ENCODE measurements at regions not wholly inside any gene's neighbourhood (a gene's known extent, or its start where the extent isn't known, plus 50 kb on each side); places are given as distances from the start of the nearest gene placed in this dataset.

DNA sequence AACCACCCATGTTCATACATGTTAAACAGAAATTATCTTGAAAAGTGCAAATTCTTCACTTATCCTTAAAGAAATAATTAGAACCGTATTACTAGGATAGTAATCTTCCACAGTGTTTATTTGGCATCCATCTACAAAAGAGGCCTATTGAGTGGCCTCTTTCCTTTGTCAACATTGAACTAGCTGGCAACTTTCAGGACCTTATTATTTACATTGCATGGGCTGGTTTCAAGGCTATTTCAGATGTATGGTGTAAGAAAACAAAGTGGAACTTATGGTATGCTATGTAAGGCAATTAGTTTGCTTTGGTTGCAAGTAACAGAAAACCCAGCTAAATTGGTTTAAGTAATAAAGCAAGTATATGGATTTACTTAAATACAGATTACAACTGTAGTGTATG, 324.6 kb downstream of the RBM43 start:
- TF ChIP-seq, protein P1, sequence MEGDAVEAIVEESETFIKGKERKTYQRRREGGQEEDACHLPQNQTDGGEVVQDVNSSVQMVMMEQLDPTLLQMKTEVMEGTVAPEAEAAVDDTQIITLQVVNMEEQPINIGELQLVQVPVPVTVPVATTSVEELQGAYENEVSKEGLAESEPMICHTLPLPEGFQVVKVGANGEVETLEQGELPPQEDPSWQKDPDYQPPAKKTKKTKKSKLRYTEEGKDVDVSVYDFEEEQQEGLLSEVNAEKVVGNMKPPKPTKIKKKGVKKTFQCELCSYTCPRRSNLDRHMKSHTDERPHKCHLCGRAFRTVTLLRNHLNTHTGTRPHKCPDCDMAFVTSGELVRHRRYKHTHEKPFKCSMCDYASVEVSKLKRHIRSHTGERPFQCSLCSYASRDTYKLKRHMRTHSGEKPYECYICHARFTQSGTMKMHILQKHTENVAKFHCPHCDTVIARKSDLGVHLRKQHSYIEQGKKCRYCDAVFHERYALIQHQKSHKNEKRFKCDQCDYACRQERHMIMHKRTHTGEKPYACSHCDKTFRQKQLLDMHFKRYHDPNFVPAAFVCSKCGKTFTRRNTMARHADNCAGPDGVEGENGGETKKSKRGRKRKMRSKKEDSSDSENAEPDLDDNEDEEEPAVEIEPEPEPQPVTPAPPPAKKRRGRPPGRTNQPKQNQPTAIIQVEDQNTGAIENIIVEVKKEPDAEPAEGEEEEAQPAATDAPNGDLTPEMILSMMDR (IDR thresholded peaks at IDR 0.05), result no peak
- TF ChIP-seq POLR2A (IDR thresholded peaks at IDR 0.05), result no peak

All from testis (tissue), 2 donors.